Cardiac muscle cell (in vitro differentiated cells and primary cell): ENCODE measurements at regions not wholly inside any gene's neighbourhood (a gene's known extent, or its start where the extent isn't known, plus 50 kb on each side); places are given as distances from the start of the nearest gene placed in this dataset.
"Not testable (repeated sequence)": the region's sequence is repeated elsewhere in the genome, so short reads cannot be mapped to it uniquely, and the experiment has no call there.

Source experiments
- DNase-seq, 2 donors: peaks; one replicate each; pipeline versions ENCODE4 v3.0.0 to v3.0.0-alpha.2; 2010 to 2017; ENCODE audit warnings: low read depth in 1 of 2, low spot score in 1 of 2
- H3K27ac ChIP-seq: fragments of 200-600 bp; sonication (generic); 2 replicates; pipeline ENCODE4 v1.5.1; 2016
- H3K27me3 ChIP-seq: fragments of 200-600 bp; sonication (generic); 2 replicates; pipeline ENCODE4 v1.6.0; 2016; ENCODE audit warnings: control low read depth
- H3K36me3 ChIP-seq: fragments of 200-600 bp; sonication (generic); 2 replicates; pipeline ENCODE4 v1.5.1; 2016; ENCODE audit warnings: control low read depth
- H3K4me1 ChIP-seq: fragments of 200-600 bp; sonication (generic); 2 replicates; pipeline ENCODE4 v1.8.1; 2017; ENCODE audit warnings: low read depth, mild to moderate bottlenecking, mixed run types
- H3K4me3 ChIP-seq: fragments of 200-600 bp; sonication (generic); 2 replicates; pipeline ENCODE4 v1.5.1; 2016; ENCODE audit warnings: mild to moderate bottlenecking
- H3K9me3 ChIP-seq: fragments of 200-600 bp; sonication (generic); 2 replicates; pipeline ENCODE4 v1.5.1; 2017; ENCODE audit warnings: low read depth, mild to moderate bottlenecking, control low read depth
- CTCF ChIP-seq: IDR thresholded peaks from 2 replicates; pipeline ENCODE4 v1.5.1; 2012; ENCODE audit warnings: low read depth, mild to moderate bottlenecking, low read length

- Histone ChIP-seq H3K27me3 (no peaks in the 10 kb centered on the region), H3K4me1 (no peaks in the 10 kb centered on the region), H3K4me3 (no peak overlapping the region), H3K9me3 (no peaks in the 10 kb centered on the region), H3K27ac (no peak overlapping the region), H3K36me3 (no peaks in the 10 kb centered on the region)
- no peak for DNase-seq
- TF ChIP-seq CTCF: no peak
Measured at GRCh38 chr3:6301626-6302025, 559.3 kb upstream of the GRM7 start.

- Histone ChIP-seq H3K27ac (no peak overlapping the region), H3K4me1 (no peaks in the 10 kb centered on the region), H3K9me3 (no peaks in the 10 kb centered on the region), H3K36me3 (no peaks in the 10 kb centered on the region), H3K27me3 (no peaks in the 10 kb centered on the region), H3K4me3 (no peak overlapping the region)
- DNase-seq: no peak
- TF ChIP-seq CTCF: no peak
Measured at GRCh38 chr3:6315906-6316305, 545.0 kb upstream of the GRM7 start.

GRCh38 chr3:6321999-6322398, 538.9 kb upstream of the GRM7 start:
- Histone ChIP-seq H3K27me3 (no peaks in the 10 kb centered on the region), H3K4me1 (peaks cover 3% of the 10 kb centered on the region), H3K4me3 (no peak overlapping the region), H3K9me3 (no peaks in the 10 kb centered on the region), H3K36me3 (no peaks in the 10 kb centered on the region), H3K27ac (no peak overlapping the region)
- TF ChIP-seq CTCF: no peak
- DNase-seq: no peak

GRCh38 chr3:6326771-6327170, 534.1 kb upstream of the GRM7 start:
- peaks cover 6% of the 10 kb centered on the region for H3K4me1 ChIP-seq
- peak overlapping the region; percentile 1 for H3K27ac ChIP-seq
- H3K36me3 ChIP-seq: no peaks in the 10 kb centered on the region
- DNase-seq: peak in 1 of 2 donors; percentile 46
- H3K9me3 ChIP-seq: no peaks in the 10 kb centered on the region
- H3K27me3 ChIP-seq: no peaks in the 10 kb centered on the region
- no peak for TF ChIP-seq CTCF
- H3K4me3 ChIP-seq: no peak overlapping the region

GRCh38 chr3:6340980-6341325, 520.0 kb upstream of the GRM7 start:
- H3K36me3 ChIP-seq, H3K27ac ChIP-seq, H3K9me3 ChIP-seq, DNase-seq, H3K4me1 ChIP-seq, H3K27me3 ChIP-seq, H3K4me3 ChIP-seq: not testable (repeated sequence)

GRCh38 chr3:6351752-6352151, 509.2 kb upstream of the GRM7 start:
- no peak for TF ChIP-seq CTCF
- Histone ChIP-seq H3K9me3 (no peaks in the 10 kb centered on the region), H3K4me3 (no peak overlapping the region), H3K36me3 (no peaks in the 10 kb centered on the region), H3K4me1 (peaks cover 18% of the 10 kb centered on the region), H3K27me3 (no peaks in the 10 kb centered on the region), H3K27ac (no peak overlapping the region)
- peak in 1 of 2 donors; percentile 21 for DNase-seq
